ENCODE measurements at regions not wholly inside any gene's neighbourhood (a gene's known extent, or its start where the extent isn't known, plus 50 kb on each side); places are given as distances from the start of the nearest gene placed in this dataset.
A peak's percentile ranks its signal among the peaks of the same experiment; 100 is the strongest.

GRCh38 chr6:165910184-165910966 lies 247.3 kb upstream of the PDE10A start:
- DNase-seq = peak; percentile 12

GRCh38 chr6:165906736-165907135 lies 243.7 kb upstream of the PDE10A start:
- DNase-seq = no peak

- no peak for DNase-seq
Observed at GRCh38 chr6:165905744-165906143, 242.7 kb upstream of the PDE10A start.

GRCh38 chr6:165900970-165901369 lies 237.9 kb upstream of the PDE10A start:
- no peak for DNase-seq

- DNase-seq = no peak
Observed at GRCh38 chr6:165899611-165900010, 236.6 kb upstream of the PDE10A start.

- peak; percentile 3 for DNase-seq
Observed at GRCh38 chr6:165895421-165896165, 232.6 kb upstream of the PDE10A start.

GRCh38 chr6:165894171-165894825 lies 231.3 kb upstream of the PDE10A start:
- no peak for DNase-seq

GRCh38 chr6:165893431-165893830 lies 230.4 kb upstream of the PDE10A start:
- DNase-seq = no peak

- no peak for DNase-seq
Observed at GRCh38 chr6:165891320-165891719, 228.3 kb upstream of the PDE10A start.

- DNase-seq = no peak
Observed at GRCh38 chr6:165890404-165890735, 227.3 kb upstream of the PDE10A start.

GRCh38 chr6:165889636-165890403 lies 226.8 kb upstream of the PDE10A start:
- DNase-seq = peak; percentile 64

GRCh38 chr6:165886169-165886568 lies 223.1 kb upstream of the PDE10A start:
- DNase-seq = no peak

- DNase-seq = peak; percentile 75
Observed at GRCh38 chr6:165884813-165885765, 222.0 kb upstream of the PDE10A start.

- DNase-seq = peak; percentile 67
Observed at GRCh38 chr6:165883851-165884640, 221.0 kb upstream of the PDE10A start.

- DNase-seq = no peak
Observed at GRCh38 chr6:165881806-165882205, 218.8 kb upstream of the PDE10A start.

GRCh38 chr6:165880686-165881085 lies 217.6 kb upstream of the PDE10A start:
- peak; percentile 65 for DNase-seq

GRCh38 chr6:165877773-165878172 lies 214.7 kb upstream of the PDE10A start:
- DNase-seq = no peak

GRCh38 chr6:165877192-165877591 lies 214.2 kb upstream of the PDE10A start:
- no peak for DNase-seq

- DNase-seq = peak; percentile 33
Observed at GRCh38 chr6:165876588-165876987, 213.5 kb upstream of the PDE10A start.

- DNase-seq = no peak
Observed at GRCh38 chr6:165875946-165876345, 212.9 kb upstream of the PDE10A start.

GRCh38 chr6:165873976-165874375 lies 210.9 kb upstream of the PDE10A start:
- DNase-seq = no peak

All from fibroblast of skin of scalp (primary cell).